Activated CD8-positive, alpha-beta T cell treated with anti-CD3 and anti-CD28 coated beads, Interleukin-2, amount 10 ng/mL, durations not matched to agents 7 days and 5 days (primary cell): ENCODE measurements at regions not wholly inside any gene's neighbourhood (a gene's known extent, or its start where the extent isn't known, plus 50 kb on each side); places are given as distances from the start of the nearest gene placed in this dataset.

ENCODE experiments used
- ATAC-seq: fragments of 150-1000 bp; cut with Tn5 transposase; one replicate; pipeline ENCODE4 v1.10.0; 2021; ENCODE audit warnings: moderate library complexity
- CTCF ChIA-PET: fragments of 350-600 bp; sonication (Branson Sonifier 250); formaldehyde crosslinking; loops from one replicate; lab custom pipeline; 2021; ENCODE audit warnings: antibody characterized with exemption; lab: Charles Lee
- POLR2A ChIA-PET: fragments of 350-600 bp; sonication (Branson Sonifier 250); formaldehyde crosslinking; loops from one replicate; lab custom pipeline; 2021; ENCODE audit warnings: antibody characterized with exemption; lab: Charles Lee
- DNase-seq: peaks from one replicate; pipeline ENCODE4 v3.0.0-alpha.2; 2020
- H3K27ac Mint-ChIP-seq: one replicate; pipeline ENCODE4 v1.8.0; 2021; ENCODE audit warnings: mild to moderate bottlenecking, mixed read lengths
- H3K27me3 Mint-ChIP-seq: one replicate; pipeline ENCODE4 v1.8.0; 2021; ENCODE audit warnings: low read depth, mixed read lengths
- H3K36me3 Mint-ChIP-seq: one replicate; pipeline ENCODE4 v1.8.0; 2021; ENCODE audit warnings: low read depth, mixed read lengths
- H3K4me1 Mint-ChIP-seq: one replicate; pipeline ENCODE4 v1.8.0; 2021; ENCODE audit warnings: low read depth, mixed read lengths
- H3K4me3 Mint-ChIP-seq: one replicate; pipeline ENCODE4 v1.8.0; 2021; ENCODE audit warnings: mild to moderate bottlenecking, mixed read lengths
- H3K9me3 Mint-ChIP-seq: one replicate; pipeline ENCODE4 v1.8.0; 2022; ENCODE audit warnings: mixed read lengths; ENCODE audit not compliant: insufficient read depth

DNA sequence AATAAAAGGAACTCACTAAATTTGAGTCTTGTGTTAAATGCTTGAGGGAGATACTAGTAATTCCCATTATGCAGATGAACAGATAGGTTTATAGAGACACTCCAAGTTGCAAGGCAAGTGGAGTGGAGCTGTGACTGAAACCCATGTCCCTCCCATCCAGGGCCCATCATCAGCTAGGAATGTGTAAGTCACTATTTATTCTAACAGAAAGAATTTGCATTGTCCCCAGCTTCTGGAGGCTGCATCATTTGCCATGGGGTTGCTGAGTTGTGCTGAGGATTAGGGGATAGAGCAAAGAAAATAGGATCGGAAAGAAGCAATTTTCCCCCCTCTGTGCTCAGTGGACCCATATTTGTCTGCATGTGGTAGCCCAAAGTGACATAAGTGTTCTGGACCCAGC lies 197.4 kb upstream of the RGMA start:
- H3K9me3 Mint-ChIP-seq, result no peaks in the 10 kb centered on the region
- H3K36me3 Mint-ChIP-seq, result no peaks in the 10 kb centered on the region
- H3K4me3 Mint-ChIP-seq, result no peak overlapping the region
- H3K4me1 Mint-ChIP-seq, result peaks cover 4% of the 10 kb centered on the region
- H3K27ac Mint-ChIP-seq, result no peak overlapping the region
- ChIA-PET CTCF (no interaction called here), POLR2A (no interaction called here)
- peaks cover 5% of the 10 kb centered on the region for H3K27me3 Mint-ChIP-seq
- no peak for ATAC-seq
- DNase-seq, result no peak

DNA sequence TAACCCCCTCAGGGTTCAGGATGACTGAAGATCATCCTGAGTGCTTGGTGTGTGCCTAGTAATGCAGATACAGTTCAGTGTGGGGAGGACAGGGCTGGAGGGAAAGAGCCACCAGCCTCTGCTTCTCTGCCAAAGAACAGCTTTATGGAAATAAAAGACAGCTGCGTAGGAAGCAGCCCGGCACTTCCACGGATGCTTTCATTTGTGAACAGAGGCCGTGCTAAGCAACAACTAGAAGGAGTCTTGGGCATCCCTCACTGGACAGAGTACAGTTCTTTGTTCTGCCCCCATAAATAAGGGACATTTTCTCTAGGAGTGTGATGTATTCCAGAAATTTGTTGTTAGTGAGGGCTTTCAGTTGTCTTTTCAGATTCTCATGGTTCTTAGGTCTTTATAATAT lies 194.8 kb upstream of the RGMA start:
- Mint-ChIP-seq H3K27me3 (no peaks in the 10 kb centered on the region), H3K4me3 (no peak overlapping the region), H3K27ac (no peak overlapping the region), H3K4me1 (no peaks in the 10 kb centered on the region), H3K9me3 (no peaks in the 10 kb centered on the region), H3K36me3 (no peaks in the 10 kb centered on the region)
- ATAC-seq, result no peak
- ChIA-PET CTCF (no interaction called here), POLR2A (no interaction called here)
- no peak for DNase-seq

DNA sequence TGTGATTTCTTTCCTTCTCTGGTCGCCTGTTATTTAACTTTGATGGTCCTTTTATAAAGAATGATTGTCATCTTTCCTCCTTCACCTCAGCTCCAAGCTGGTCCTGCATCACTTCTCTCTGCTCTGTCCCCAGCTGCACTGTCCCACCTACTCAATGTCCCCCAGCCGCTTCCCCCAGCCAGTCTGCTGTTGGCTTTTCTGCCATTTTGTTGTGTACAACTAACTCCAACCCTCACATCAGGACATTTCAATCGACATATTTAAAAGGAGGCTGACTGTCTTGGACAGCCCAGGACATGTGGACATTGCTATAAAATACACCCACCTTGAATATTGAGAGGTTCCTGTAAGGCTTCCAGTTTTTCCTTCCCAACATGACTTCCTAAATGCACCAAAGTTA lies 193.8 kb upstream of the RGMA start:
- no peaks in the 10 kb centered on the region for H3K36me3 Mint-ChIP-seq
- POLR2A ChIA-PET, result no interaction called here
- CTCF ChIA-PET, result no interaction called here
- DNase-seq (no peak), ATAC-seq (no peak)
- no peak overlapping the region for H3K4me3 Mint-ChIP-seq
- H3K27ac Mint-ChIP-seq, result no peak overlapping the region
- H3K9me3 Mint-ChIP-seq, result no peaks in the 10 kb centered on the region
- no peaks in the 10 kb centered on the region for H3K27me3 Mint-ChIP-seq
- H3K4me1 Mint-ChIP-seq, result no peaks in the 10 kb centered on the region

DNA sequence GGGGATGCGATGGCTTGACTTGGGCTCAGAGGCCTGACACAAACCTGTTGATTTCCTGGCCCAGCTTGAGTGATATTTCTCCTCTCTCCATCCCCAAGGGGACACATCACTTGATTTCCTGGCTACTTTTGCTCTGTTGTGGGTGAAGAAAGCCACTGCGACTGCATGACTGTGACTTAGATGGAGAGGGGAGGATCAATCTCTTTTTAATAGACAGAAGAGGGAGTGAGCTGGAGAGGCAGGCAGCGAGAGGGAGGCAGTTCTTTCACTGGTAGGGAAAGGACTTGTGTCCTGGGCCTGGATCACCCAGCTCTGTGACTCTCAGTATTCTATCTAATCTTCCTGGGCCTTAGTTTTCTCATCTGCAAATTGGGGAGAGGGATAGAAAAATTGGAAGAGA lies 189.8 kb upstream of the RGMA start:
- ChIA-PET CTCF (no interaction called here), POLR2A (no interaction called here)
- H3K36me3 Mint-ChIP-seq, result no peaks in the 10 kb centered on the region
- no peaks in the 10 kb centered on the region for H3K27me3 Mint-ChIP-seq
- ATAC-seq, result no peak
- H3K9me3 Mint-ChIP-seq, result no peaks in the 10 kb centered on the region
- no peak for DNase-seq
- no peak overlapping the region for H3K27ac Mint-ChIP-seq
- no peak overlapping the region for H3K4me3 Mint-ChIP-seq
- no peaks in the 10 kb centered on the region for H3K4me1 Mint-ChIP-seq

DNA sequence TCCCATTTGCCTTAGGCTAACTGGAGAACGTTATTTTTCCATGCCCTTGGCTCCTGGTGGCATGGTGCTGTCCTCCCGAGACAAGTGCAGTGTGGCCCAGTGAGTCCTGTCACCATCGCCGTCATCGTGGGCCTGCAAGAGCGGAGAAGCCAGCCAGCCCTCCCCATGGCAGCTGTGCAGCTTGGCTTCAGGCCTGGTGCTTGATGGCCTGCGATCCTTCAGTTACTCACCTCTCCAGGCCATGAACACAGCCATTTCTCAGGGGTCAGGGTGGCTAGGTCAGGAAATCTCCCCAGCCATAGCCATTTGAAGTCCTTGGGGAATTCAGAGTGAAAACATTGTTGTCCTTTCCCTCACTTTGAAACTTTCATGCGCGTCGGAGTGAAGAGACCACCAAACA lies 189.0 kb upstream of the RGMA start:
- H3K4me3 Mint-ChIP-seq, result no peak overlapping the region
- no peaks in the 10 kb centered on the region for H3K27me3 Mint-ChIP-seq
- DNase-seq (no peak), ATAC-seq (no peak)
- no peaks in the 10 kb centered on the region for H3K4me1 Mint-ChIP-seq
- H3K9me3 Mint-ChIP-seq, result no peaks in the 10 kb centered on the region
- no peaks in the 10 kb centered on the region for H3K36me3 Mint-ChIP-seq
- CTCF ChIA-PET, result no interaction called here
- POLR2A ChIA-PET, result no interaction called here
- no peak overlapping the region for H3K27ac Mint-ChIP-seq

DNA sequence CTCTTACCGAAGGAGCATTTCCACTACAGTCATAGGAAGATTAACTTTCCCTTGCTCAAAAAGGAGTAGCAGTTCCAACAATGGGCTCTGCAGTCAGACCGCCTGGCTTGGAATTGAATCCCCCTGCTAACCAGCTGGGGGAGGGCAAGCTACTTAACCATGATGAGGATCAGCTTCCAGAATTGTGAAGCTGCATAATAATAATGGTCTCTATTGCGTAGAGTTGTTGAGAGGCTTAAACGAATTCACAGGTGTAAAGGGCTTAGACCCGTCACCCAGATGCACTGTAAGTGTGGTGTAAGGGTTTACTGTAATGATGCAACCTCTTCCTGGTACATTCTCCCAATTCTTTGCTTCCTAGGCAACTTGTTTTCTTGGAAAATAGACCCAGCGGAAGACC lies 185.2 kb upstream of the RGMA start:
- ATAC-seq (no peak), DNase-seq (no peak)
- H3K9me3 Mint-ChIP-seq, result peaks cover 9% of the 10 kb centered on the region
- no peak overlapping the region for H3K27ac Mint-ChIP-seq
- POLR2A ChIA-PET, result no interaction called here
- H3K27me3 Mint-ChIP-seq, result no peaks in the 10 kb centered on the region
- H3K4me3 Mint-ChIP-seq, result no peak overlapping the region
- no peaks in the 10 kb centered on the region for H3K4me1 Mint-ChIP-seq
- CTCF ChIA-PET, result no interaction called here
- no peaks in the 10 kb centered on the region for H3K36me3 Mint-ChIP-seq

DNA sequence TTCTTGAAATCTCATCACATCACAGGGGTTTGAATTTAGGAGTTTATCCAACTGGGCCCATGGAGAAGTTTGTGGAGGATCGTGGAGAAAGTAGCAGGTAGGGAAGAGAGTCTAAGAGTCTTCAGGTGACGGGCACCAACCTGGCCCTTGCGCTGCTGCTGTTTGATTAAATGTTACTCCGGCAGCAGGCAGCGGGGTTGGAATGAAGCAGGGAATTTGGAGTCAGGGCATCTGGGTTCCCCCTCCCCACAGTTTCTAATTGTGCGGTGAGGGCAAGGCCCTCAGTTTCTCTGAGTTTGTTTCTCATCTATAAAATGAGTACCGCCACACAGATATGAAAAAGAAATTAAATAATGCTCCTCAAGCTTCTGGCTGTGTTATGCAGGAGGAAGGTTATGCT lies 182.9 kb upstream of the RGMA start:
- H3K27me3 Mint-ChIP-seq, result no peaks in the 10 kb centered on the region
- H3K4me1 Mint-ChIP-seq, result no peaks in the 10 kb centered on the region
- no peak overlapping the region for H3K27ac Mint-ChIP-seq
- CTCF ChIA-PET, result no interaction called here
- POLR2A ChIA-PET, result no interaction called here
- peaks cover 9% of the 10 kb centered on the region for H3K9me3 Mint-ChIP-seq
- no peak for DNase-seq
- no peak for ATAC-seq
- H3K4me3 Mint-ChIP-seq, result no peak overlapping the region
- H3K36me3 Mint-ChIP-seq, result no peaks in the 10 kb centered on the region

DNA sequence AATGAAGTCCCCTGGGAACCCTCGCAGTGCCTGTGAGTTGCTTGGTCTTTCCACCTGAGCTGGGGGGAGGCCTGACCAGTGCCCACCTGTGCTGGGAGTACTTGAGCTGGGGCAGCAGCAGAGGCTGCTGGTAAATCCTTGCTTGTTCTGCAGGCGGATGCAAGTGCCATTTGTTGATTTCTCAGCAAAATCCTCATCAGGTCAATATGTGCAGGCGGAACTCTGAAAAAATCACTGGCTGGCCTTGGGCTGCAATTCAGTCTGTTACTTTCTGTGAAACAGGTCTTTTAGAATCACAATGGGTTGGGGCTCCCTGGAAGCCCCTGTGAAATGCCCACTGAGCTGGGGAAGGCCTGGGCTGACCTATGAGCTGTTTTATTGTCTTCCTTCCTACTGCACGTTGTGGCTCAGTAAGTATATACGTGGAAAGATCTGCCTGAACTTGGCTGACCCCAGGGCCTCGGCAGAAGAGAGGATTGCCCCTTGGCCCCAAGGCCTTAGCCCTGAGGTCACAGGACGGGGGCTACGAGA lies 182.0 kb upstream of the RGMA start:
- ATAC-seq (no peak), DNase-seq (no peak)
- POLR2A ChIA-PET, result no interaction called here
- no peak overlapping the region for H3K27ac Mint-ChIP-seq
- H3K36me3 Mint-ChIP-seq, result no peaks in the 10 kb centered on the region
- CTCF ChIA-PET, result no interaction called here
- H3K27me3 Mint-ChIP-seq, result no peaks in the 10 kb centered on the region
- peaks cover 9% of the 10 kb centered on the region for H3K9me3 Mint-ChIP-seq
- no peak overlapping the region for H3K4me3 Mint-ChIP-seq
- H3K4me1 Mint-ChIP-seq, result no peaks in the 10 kb centered on the region

DNA sequence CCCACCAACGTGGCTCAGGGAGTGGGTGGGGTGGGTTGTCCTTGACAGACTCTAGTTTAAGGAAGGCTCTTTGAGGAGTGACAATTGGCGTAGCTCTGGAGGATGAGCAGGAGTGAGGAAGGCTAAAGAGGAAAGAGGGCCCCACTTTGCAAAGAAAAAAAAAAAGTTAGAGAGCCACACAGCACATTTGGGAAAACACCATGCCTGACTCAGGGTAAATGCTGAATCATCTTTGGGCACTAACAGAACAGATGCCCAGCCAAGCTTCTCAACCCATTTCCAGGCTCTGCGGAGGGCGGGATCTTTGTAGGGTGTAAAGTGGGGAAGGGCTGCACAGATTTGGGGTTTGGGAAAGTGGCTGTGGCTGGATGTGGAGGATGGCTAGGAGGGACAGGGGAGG lies 179.1 kb upstream of the RGMA start:
- Mint-ChIP-seq H3K36me3 (no peaks in the 10 kb centered on the region), H3K9me3 (peaks cover 9% of the 10 kb centered on the region), H3K27ac (no peak overlapping the region), H3K27me3 (no peaks in the 10 kb centered on the region), H3K4me3 (no peak overlapping the region), H3K4me1 (no peaks in the 10 kb centered on the region)
- POLR2A ChIA-PET, result no interaction called here
- CTCF ChIA-PET, result no interaction called here
- no peak for DNase-seq
- no peak for ATAC-seq

DNA sequence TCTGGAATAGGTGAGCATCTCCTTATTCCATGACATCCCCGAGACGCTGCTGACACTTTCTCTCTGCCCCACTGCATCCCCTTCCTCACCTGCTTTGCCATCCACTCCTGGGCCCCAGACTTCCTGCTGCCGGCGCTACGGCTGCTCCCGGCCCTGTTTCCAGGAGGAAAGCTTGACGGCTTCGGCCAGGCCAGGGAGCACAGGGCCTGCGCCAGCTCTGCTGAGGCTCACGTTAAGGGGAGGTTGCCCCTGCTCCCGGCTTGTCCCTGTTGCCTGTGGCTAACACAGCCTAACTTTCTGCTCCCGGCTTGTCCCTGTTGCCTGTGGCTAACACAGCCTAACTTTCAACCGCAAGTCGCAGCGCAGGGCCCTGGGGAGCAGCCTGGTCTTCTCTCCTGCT lies 177.3 kb upstream of the RGMA start:
- DNase-seq, result no peak
- CTCF ChIA-PET, result no interaction called here
- Mint-ChIP-seq H3K27me3 (peaks cover 3% of the 10 kb centered on the region), H3K36me3 (no peaks in the 10 kb centered on the region), H3K27ac (no peak overlapping the region), H3K9me3 (peaks cover 9% of the 10 kb centered on the region), H3K4me3 (no peak overlapping the region), H3K4me1 (no peaks in the 10 kb centered on the region)
- POLR2A ChIA-PET, result no interaction called here
- no peak for ATAC-seq

DNA sequence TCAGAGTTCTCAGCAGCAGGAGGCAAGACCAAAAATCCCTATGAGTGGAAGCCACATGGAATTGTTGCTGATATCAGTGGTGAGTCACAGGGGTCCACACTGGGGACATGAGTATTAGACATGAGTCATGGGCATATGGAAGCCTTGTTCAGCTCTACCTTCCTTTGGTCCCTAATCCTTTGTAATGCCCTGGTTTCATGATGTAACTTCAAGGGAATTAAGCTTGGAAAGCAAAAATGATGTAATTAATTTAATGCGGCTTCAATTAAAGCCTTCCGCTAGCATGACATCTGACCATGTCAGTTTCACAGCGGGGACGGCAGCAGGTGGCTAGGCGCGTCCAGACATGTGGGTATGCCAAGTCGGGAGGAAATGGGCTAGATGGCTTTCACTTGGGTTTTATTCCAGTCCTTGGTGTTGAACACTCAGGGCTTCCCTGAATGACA lies 176.1 kb upstream of the RGMA start:
- peaks cover 3% of the 10 kb centered on the region for H3K27me3 Mint-ChIP-seq
- no peak for ATAC-seq
- no peak overlapping the region for H3K27ac Mint-ChIP-seq
- DNase-seq, result no peak
- H3K9me3 Mint-ChIP-seq, result peaks cover 5% of the 10 kb centered on the region
- no peak overlapping the region for H3K4me3 Mint-ChIP-seq
- ChIA-PET CTCF (no interaction called here), POLR2A (no interaction called here)
- no peaks in the 10 kb centered on the region for H3K4me1 Mint-ChIP-seq
- H3K36me3 Mint-ChIP-seq, result no peaks in the 10 kb centered on the region

DNA sequence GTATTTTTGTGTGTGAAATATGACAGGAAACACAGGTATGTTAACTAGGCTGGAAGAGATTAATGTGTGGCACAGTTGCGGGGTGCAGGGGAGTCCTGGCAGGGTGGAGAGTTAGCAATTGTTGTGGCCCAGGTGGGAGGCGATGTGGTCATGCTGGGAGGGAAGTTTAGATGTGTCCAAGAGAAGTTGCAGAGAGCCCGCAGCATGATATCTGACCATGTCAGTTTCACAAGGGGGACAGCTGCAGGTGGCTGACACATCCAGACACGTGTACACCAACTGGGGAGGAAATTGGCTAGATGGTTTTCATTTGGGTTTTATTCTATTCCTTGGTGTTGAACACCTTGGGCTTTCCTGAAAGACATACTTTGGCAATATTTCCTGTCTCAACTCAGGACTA lies 172.8 kb upstream of the RGMA start:
- H3K36me3 Mint-ChIP-seq, result no peaks in the 10 kb centered on the region
- H3K4me3 Mint-ChIP-seq, result no peak overlapping the region
- H3K27me3 Mint-ChIP-seq, result peaks cover 3% of the 10 kb centered on the region
- H3K9me3 Mint-ChIP-seq, result no peaks in the 10 kb centered on the region
- H3K27ac Mint-ChIP-seq, result no peak overlapping the region
- ChIA-PET CTCF (no interaction called here), POLR2A (no interaction called here)
- ATAC-seq, result no peak
- no peak for DNase-seq
- H3K4me1 Mint-ChIP-seq, result no peaks in the 10 kb centered on the region

DNA sequence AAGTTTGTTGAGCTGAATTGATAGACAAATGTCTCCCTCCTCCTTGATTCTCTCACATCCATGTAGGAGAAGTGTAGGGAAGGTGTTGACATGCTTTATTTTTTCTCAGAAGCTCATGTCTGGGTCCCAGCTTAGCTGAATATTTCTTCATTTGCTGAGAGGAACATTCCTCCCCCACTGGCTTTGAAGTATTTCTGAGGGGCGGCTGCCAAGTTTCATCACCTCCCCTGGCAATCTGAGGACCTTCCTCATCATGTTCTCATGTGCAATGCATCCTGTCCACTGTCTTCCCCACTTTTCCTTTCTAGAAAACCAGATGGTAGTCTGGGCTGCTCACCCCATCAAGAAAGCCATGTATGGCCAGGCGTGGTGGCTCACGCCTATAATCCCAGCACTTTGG lies 168.9 kb upstream of the RGMA start:
- ChIA-PET CTCF (no interaction called here), POLR2A (no interaction called here)
- Mint-ChIP-seq H3K27ac (no peak overlapping the region), H3K36me3 (no peaks in the 10 kb centered on the region), H3K4me3 (no peak overlapping the region), H3K9me3 (no peaks in the 10 kb centered on the region), H3K4me1 (no peaks in the 10 kb centered on the region), H3K27me3 (peaks cover 3% of the 10 kb centered on the region)
- no peak for DNase-seq
- no peak for ATAC-seq
